ENCODE measurements at regions not wholly inside any gene's neighbourhood (a gene's known extent, or its start where the extent isn't known, plus 50 kb on each side); places are given as distances from the start of the nearest gene placed in this dataset.

GRCh38 chr2:15839426-15840124 is 100.8 kb upstream of the MYCN start:
- no peaks in the 10 kb centered on the region for H3K27me3 ChIP-seq (replicated peaks; ENCODE audit: insufficient read depth)
- TF ChIP-seq CTCF (IDR thresholded peaks at IDR 0.05), result no peak
- no peak for DNase-seq (ENCODE audit: low spot score)
- no peaks in the 10 kb centered on the region for H3K36me3 ChIP-seq
- H3K9me3 ChIP-seq, result no peaks in the 10 kb centered on the region
- H3K4me1 ChIP-seq (ENCODE audit: control insufficient read depth in 1 of 2, low read depth in 2 of 2), result no peaks in the 10 kb centered on the region
- no peak overlapping the region for H3K4me3 ChIP-seq
- H3K27ac ChIP-seq, result no peak overlapping the region
- ATAC-seq (ENCODE audit: insufficient number of reproducible peaks, low FRiP score, low read depth), result no peak

DNA sequence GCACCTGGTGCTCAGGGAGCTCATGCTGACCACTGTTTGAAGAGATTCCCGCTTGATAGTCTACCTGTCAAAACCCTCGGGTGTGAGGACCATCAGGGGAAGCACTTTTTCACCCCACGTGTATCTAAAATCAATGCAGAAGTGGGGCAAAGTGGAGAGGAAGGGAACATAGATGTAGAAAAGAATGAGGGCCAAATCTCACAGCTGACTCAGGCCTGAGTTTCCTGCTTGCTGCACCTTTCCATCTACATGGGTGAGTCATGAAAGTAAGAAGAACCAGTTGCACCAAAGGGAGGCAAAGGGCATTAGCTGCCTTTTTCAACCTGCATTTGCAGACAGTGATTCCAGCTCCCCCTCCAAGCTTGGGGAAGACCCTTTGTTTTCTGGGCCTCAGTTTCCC is 100.2 kb upstream of the MYCN start:
- no peaks in the 10 kb centered on the region for H3K36me3 ChIP-seq
- ATAC-seq (ENCODE audit: insufficient number of reproducible peaks, low FRiP score, low read depth) (no peak), DNase-seq (ENCODE audit: low spot score) (no peak)
- no peaks in the 10 kb centered on the region for H3K27me3 ChIP-seq (replicated peaks; ENCODE audit: insufficient read depth)
- TF ChIP-seq CTCF (IDR thresholded peaks at IDR 0.05), result no peak
- H3K27ac ChIP-seq, result no peak overlapping the region
- no peaks in the 10 kb centered on the region for H3K9me3 ChIP-seq
- H3K4me1 ChIP-seq (ENCODE audit: control insufficient read depth in 1 of 2, low read depth in 2 of 2), result no peaks in the 10 kb centered on the region
- H3K4me3 ChIP-seq, result no peak overlapping the region

- DNase-seq (ENCODE audit: low spot score) (no peak), ATAC-seq (ENCODE audit: insufficient number of reproducible peaks, low FRiP score, low read depth) (no peak)
- H3K4me1 ChIP-seq (ENCODE audit: control insufficient read depth in 1 of 2, low read depth in 2 of 2), result no peaks in the 10 kb centered on the region
- H3K27ac ChIP-seq, result no peak overlapping the region
- no peak overlapping the region for H3K4me3 ChIP-seq
- H3K9me3 ChIP-seq, result no peaks in the 10 kb centered on the region
- H3K27me3 ChIP-seq (replicated peaks; ENCODE audit: insufficient read depth), result no peaks in the 10 kb centered on the region
- TF ChIP-seq CTCF (IDR thresholded peaks at IDR 0.05), result no peak
- no peaks in the 10 kb centered on the region for H3K36me3 ChIP-seq
Observed at GRCh38 chr2:15840969-15841368, 99.4 kb upstream of the MYCN start.

DNA sequence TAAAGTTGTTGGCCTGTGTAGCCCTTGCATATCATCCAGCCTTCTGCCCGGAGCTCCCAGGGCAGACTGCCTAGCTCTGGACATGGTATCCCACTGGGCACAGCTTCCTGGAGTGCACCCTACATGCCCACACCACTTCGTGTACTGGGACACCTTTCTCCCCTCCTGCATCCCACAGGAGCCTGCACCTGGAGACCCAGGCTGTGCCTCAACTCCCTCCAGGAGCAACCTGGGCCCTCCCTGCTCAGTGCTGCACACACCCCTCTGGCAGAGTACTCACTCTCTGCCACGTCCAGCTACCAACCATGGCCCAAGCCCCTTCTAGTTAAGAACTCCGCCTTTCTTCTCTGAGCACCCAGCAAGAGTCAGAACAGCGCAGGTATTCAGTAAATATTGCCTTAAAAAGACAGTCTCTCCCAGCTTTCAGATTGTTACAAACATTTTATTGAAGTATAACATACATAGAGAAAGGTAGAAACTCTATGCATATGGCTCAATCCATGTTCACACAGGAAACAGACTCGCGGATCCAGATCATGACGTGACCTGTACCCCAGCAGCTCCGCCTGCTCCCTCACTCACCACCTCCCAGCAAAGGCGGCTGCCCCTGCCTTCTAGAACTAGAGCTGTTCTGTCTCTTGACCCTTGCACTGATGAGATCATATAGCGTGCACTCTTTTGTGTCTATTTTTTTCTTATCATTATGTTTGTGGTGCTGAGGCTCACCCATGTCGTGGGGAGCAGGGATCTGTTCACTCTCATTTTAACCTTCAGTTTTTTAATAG is 98.4 kb upstream of the MYCN start:
- Histone ChIP-seq H3K4me1 (ENCODE audit: control insufficient read depth in 1 of 2, low read depth in 2 of 2) (no peaks in the 10 kb centered on the region), H3K9me3 (no peaks in the 10 kb centered on the region), H3K36me3 (no peaks in the 10 kb centered on the region), H3K4me3 (no peak overlapping the region), H3K27ac (no peak overlapping the region), H3K27me3 (replicated peaks; ENCODE audit: insufficient read depth) (no peaks in the 10 kb centered on the region)
- ATAC-seq (ENCODE audit: insufficient number of reproducible peaks, low FRiP score, low read depth) (no peak), DNase-seq (ENCODE audit: low spot score) (no peak)
- no peak for TF ChIP-seq CTCF (IDR thresholded peaks at IDR 0.05)

- no peaks in the 10 kb centered on the region for H3K4me1 ChIP-seq (ENCODE audit: control insufficient read depth in 1 of 2, low read depth in 2 of 2)
- DNase-seq (ENCODE audit: low spot score) (no peak), ATAC-seq (ENCODE audit: insufficient number of reproducible peaks, low FRiP score, low read depth) (no peak)
- H3K27me3 ChIP-seq (replicated peaks; ENCODE audit: insufficient read depth), result no peaks in the 10 kb centered on the region
- H3K4me3 ChIP-seq, result no peak overlapping the region
- no peaks in the 10 kb centered on the region for H3K9me3 ChIP-seq
- TF ChIP-seq CTCF (IDR thresholded peaks at IDR 0.05), result no peak
- H3K36me3 ChIP-seq, result no peaks in the 10 kb centered on the region
- H3K27ac ChIP-seq, result no peak overlapping the region
Observed at GRCh38 chr2:15842758-15843666, 97.3 kb upstream of the MYCN start.

All from thoracic aorta (tissue), 2 donors.